C1 segment of cervical spinal cord (tissue), 14 donors: ENCODE measurements at regions not wholly inside any gene's neighbourhood (a gene's known extent, or its start where the extent isn't known, plus 50 kb on each side); places are given as distances from the start of the nearest gene placed in this dataset.

Experiments used
- DNase-seq, 14 donors: peaks; one replicate each; lab custom pipeline; 2025; lab: John Stamatoyannopoulos, UW

GRCh38 chr10:4351723-4352413, 474.1 kb upstream of the AKR1E2 start:
- no peak for DNase-seq

- no peak for DNase-seq
Measured at GRCh38 chr10:4347397-4347796, 478.6 kb upstream of the AKR1E2 start.

GRCh38 chr10:4345877-4346646, 479.9 kb upstream of the AKR1E2 start:
- DNase-seq, result no peak

- peak in 2 of 14 donors; percentile 20 to 26 for DNase-seq
Measured at GRCh38 chr10:4344492-4344994, 481.5 kb upstream of the AKR1E2 start.

- no peak for DNase-seq
Measured at GRCh38 chr10:4343873-4344272, 482.1 kb upstream of the AKR1E2 start.

- DNase-seq, result no peak
Measured at GRCh38 chr10:4343091-4343490, 482.9 kb upstream of the AKR1E2 start.

GRCh38 chr10:4338768-4339167, 487.2 kb upstream of the AKR1E2 start:
- no peak for DNase-seq

GRCh38 chr10:4337563-4337962, 488.4 kb upstream of the AKR1E2 start:
- DNase-seq, result no peak

- DNase-seq, result no peak
Measured at GRCh38 chr10:4334871-4335270, 491.1 kb upstream of the AKR1E2 start.

- no peak for DNase-seq
Measured at GRCh38 chr10:4334015-4334414, 492.0 kb upstream of the AKR1E2 start.

GRCh38 chr10:4333459-4333894, 492.5 kb upstream of the AKR1E2 start:
- no peak for DNase-seq

- DNase-seq, result no peak
Measured at GRCh38 chr10:4332764-4333458, 493.1 kb upstream of the AKR1E2 start.

GRCh38 chr10:4331150-4331549, 494.9 kb upstream of the AKR1E2 start:
- no peak for DNase-seq

- DNase-seq, result no peak
Measured at GRCh38 chr10:4330636-4331035, 495.4 kb upstream of the AKR1E2 start.

GRCh38 chr10:4329225-4329624, 496.8 kb upstream of the AKR1E2 start:
- no peak for DNase-seq

- no peak for DNase-seq
Measured at GRCh38 chr10:4326647-4327046, 499.4 kb upstream of the AKR1E2 start.

GRCh38 chr10:4319870-4320367, 506.1 kb upstream of the AKR1E2 start:
- DNase-seq, result no peak

- DNase-seq, result peak in 5 of 14 donors; percentile 29 to 51 (median 37)
Measured at GRCh38 chr10:4316161-4316810, 509.7 kb upstream of the AKR1E2 start.

GRCh38 chr10:4315551-4315950, 510.5 kb upstream of the AKR1E2 start:
- DNase-seq, result no peak

- no peak for DNase-seq
Measured at GRCh38 chr10:4313051-4313450, 513.0 kb upstream of the AKR1E2 start.

GRCh38 chr10:4312051-4312835, 513.8 kb upstream of the AKR1E2 start:
- DNase-seq, result no peak
